Hepatocyte (in vitro differentiated cells): ENCODE measurements at regions not wholly inside any gene's neighbourhood (a gene's known extent, or its start where the extent isn't known, plus 50 kb on each side); places are given as distances from the start of the nearest gene placed in this dataset.
A peak's percentile ranks its signal among the peaks of the same experiment; 100 is the strongest.

Source experiments
- DNase-seq: peaks from one replicate; pipeline ENCODE4 v3.0.0-alpha.2; 2016; ENCODE audit warnings: low spot score
- H2AFZ ChIP-seq: fragments of 200-600 bp; sonication (generic); 2 replicates; pipeline ENCODE4 v1.6.0; 2016; ENCODE audit warnings: antibody characterized with exemption, mild to moderate bottlenecking
- H3K27ac ChIP-seq: fragments of 200-600 bp; sonication (generic); 2 replicates; pipeline ENCODE4 v1.5.1; 2016; ENCODE audit warnings: mild to moderate bottlenecking
- H3K27me3 ChIP-seq: fragments of 200-600 bp; sonication (generic); 2 replicates; pipeline ENCODE4 v1.6.1; 2016
- H3K36me3 ChIP-seq: fragments of 200-600 bp; sonication (generic); replicated peaks from 2 replicates; pipeline ENCODE4 v1.5.1; 2016; ENCODE audit warnings: low read depth; ENCODE audit not compliant: insufficient read depth
- H3K4me1 ChIP-seq: fragments of 200-600 bp; sonication (generic); 2 replicates; pipeline ENCODE4 v1.5.1; 2016; ENCODE audit warnings: mild to moderate bottlenecking, moderate library complexity; ENCODE audit not compliant: insufficient read depth
- H3K4me2 ChIP-seq: fragments of 200-600 bp; sonication (generic); 2 replicates; pipeline ENCODE4 v1.6.0; 2016
- H3K4me3 ChIP-seq: fragments of 200-600 bp; sonication (generic); 2 replicates; pipeline ENCODE4 v1.5.1; 2016; ENCODE audit warnings: mild to moderate bottlenecking
- H3K79me2 ChIP-seq: fragments of 200-600 bp; sonication (generic); 2 replicates; pipeline ENCODE4 v1.6.0; 2017; ENCODE audit warnings: mild to moderate bottlenecking
- H3K9me2 ChIP-seq: fragments of 200-600 bp; sonication (generic); replicated peaks from 2 replicates; pipeline ENCODE4 v1.6.0; 2017; ENCODE audit warnings: mild to moderate bottlenecking; ENCODE audit not compliant: insufficient read depth
- H3K9me3 ChIP-seq: fragments of 200-600 bp; sonication (generic); 2 replicates; pipeline ENCODE4 v1.5.1; 2016; ENCODE audit warnings: low read depth, mild to moderate bottlenecking
- H4K20me1 ChIP-seq: fragments of 200-600 bp; sonication (generic); 2 replicates; pipeline ENCODE4 v1.6.0; 2016; ENCODE audit warnings: mild to moderate bottlenecking; ENCODE audit not compliant: insufficient read depth, poor library complexity, severe bottlenecking
- CTCF ChIP-seq: fragments of 200-600 bp; sonication (generic); IDR thresholded peaks from 2 replicates; pipeline ENCODE4 v1.5.1; 2016; ENCODE audit warnings: antibody characterized with exemption, mild to moderate bottlenecking; ENCODE audit not compliant: poor library complexity
- EZH2 ChIP-seq: fragments of 200-600 bp; sonication (generic); IDR thresholded peaks from 2 replicates; pipeline ENCODE4 v1.6.1; 2016; ENCODE audit warnings: antibody characterized with exemption, mild to moderate bottlenecking, borderline replicate concordance
- EZH2phosphoT487 ChIP-seq: fragments of 200-600 bp; sonication (generic); IDR thresholded peaks from one replicate; pipeline ENCODE4 v1.6.1; 2018; ENCODE audit warnings: antibody characterized with exemption, mild to moderate bottlenecking, low read depth, moderate library complexity; ENCODE audit not compliant: unreplicated experiment, severe bottlenecking
- WGBS: methylation state at CpG from one replicate; pipeline ENCODE4 v1.1.6; 2016; ENCODE audit warnings: low lambda C conversion rate; ENCODE audit errors: missing lambda C conversion rate; 5-methylcytosine and 5-hydroxymethylcytosine counted together

GRCh38 chr2:105581555-105581944, 163.2 kb upstream of the NCK2 start:
- Histone ChIP-seq H3K79me2 (no peaks in the 10 kb centered on the region), H3K4me1 (peaks cover 45% of the 10 kb centered on the region), H3K4me3 (no peak overlapping the region), H3K9me2 (no peaks in the 10 kb centered on the region), H2AFZ (no peak overlapping the region), H3K9me3 (no peaks in the 10 kb centered on the region), H4K20me1 (no peaks in the 10 kb centered on the region), H3K4me2 (no peak overlapping the region), H3K27ac (peak overlapping the region; percentile 98), H3K27me3 (no peaks in the 10 kb centered on the region), H3K36me3 (no peaks in the 10 kb centered on the region)
- DNase-seq, result no peak
- TF ChIP-seq EZH2 (no peak), CTCF (no peak), EZH2phosphoT487 (no peak)
- WGBS, result 96% methylated on average over 3 of the region's 3 CpGs

GRCh38 chr2:105580870-105581554, 163.7 kb upstream of the NCK2 start:
- H3K9me3 ChIP-seq, result no peaks in the 10 kb centered on the region
- no peak overlapping the region for H3K4me3 ChIP-seq
- H3K27me3 ChIP-seq, result no peaks in the 10 kb centered on the region
- no peaks in the 10 kb centered on the region for H3K79me2 ChIP-seq
- no peaks in the 10 kb centered on the region for H3K9me2 ChIP-seq
- no peaks in the 10 kb centered on the region for H4K20me1 ChIP-seq
- H3K4me2 ChIP-seq, result no peak overlapping the region
- 87% methylated on average over 1 of the region's 1 CpG for WGBS
- peak overlapping the region; percentile 98 for H3K27ac ChIP-seq
- no peaks in the 10 kb centered on the region for H3K36me3 ChIP-seq
- no peak overlapping the region for H2AFZ ChIP-seq
- peaks cover 45% of the 10 kb centered on the region for H3K4me1 ChIP-seq
- TF ChIP-seq EZH2, result no peak
- no peak for TF ChIP-seq EZH2phosphoT487
- TF ChIP-seq CTCF, result no peak
- DNase-seq, result no peak

- no peaks in the 10 kb centered on the region for H3K27me3 ChIP-seq
- H3K9me2 ChIP-seq, result no peaks in the 10 kb centered on the region
- peaks cover 45% of the 10 kb centered on the region for H3K4me1 ChIP-seq
- H3K79me2 ChIP-seq, result no peaks in the 10 kb centered on the region
- H3K4me2 ChIP-seq, result no peak overlapping the region
- TF ChIP-seq CTCF (no peak), EZH2 (no peak), EZH2phosphoT487 (no peak)
- no peak for DNase-seq
- no peak overlapping the region for H3K4me3 ChIP-seq
- H3K27ac ChIP-seq, result no peak overlapping the region
- no peaks in the 10 kb centered on the region for H3K36me3 ChIP-seq
- WGBS, result 82% methylated on average over 5 of the region's 5 CpGs
- no peaks in the 10 kb centered on the region for H3K9me3 ChIP-seq
- H4K20me1 ChIP-seq, result no peaks in the 10 kb centered on the region
- no peak overlapping the region for H2AFZ ChIP-seq
Measured at GRCh38 chr2:105580216-105580615, 164.5 kb upstream of the NCK2 start.

- Histone ChIP-seq H3K4me2 (no peak overlapping the region), H3K27ac (peak overlapping the region; percentile 18), H3K9me3 (no peaks in the 10 kb centered on the region), H3K4me3 (no peak overlapping the region), H3K36me3 (no peaks in the 10 kb centered on the region), H3K4me1 (peaks cover 30% of the 10 kb centered on the region), H2AFZ (no peak overlapping the region), H4K20me1 (no peaks in the 10 kb centered on the region), H3K9me2 (no peaks in the 10 kb centered on the region), H3K79me2 (no peaks in the 10 kb centered on the region), H3K27me3 (no peaks in the 10 kb centered on the region)
- DNase-seq, result no peak
- 56% methylated on average over 4 of the region's 4 CpGs for WGBS
- no peak for TF ChIP-seq CTCF
- TF ChIP-seq EZH2, result no peak
- no peak for TF ChIP-seq EZH2phosphoT487
Measured at GRCh38 chr2:105578166-105578565, 166.5 kb upstream of the NCK2 start.
